ENCODE measurements at regions not wholly inside any gene's neighbourhood (a gene's known extent, or its start where the extent isn't known, plus 50 kb on each side); places are given as distances from the start of the nearest gene placed in this dataset.

DNA sequence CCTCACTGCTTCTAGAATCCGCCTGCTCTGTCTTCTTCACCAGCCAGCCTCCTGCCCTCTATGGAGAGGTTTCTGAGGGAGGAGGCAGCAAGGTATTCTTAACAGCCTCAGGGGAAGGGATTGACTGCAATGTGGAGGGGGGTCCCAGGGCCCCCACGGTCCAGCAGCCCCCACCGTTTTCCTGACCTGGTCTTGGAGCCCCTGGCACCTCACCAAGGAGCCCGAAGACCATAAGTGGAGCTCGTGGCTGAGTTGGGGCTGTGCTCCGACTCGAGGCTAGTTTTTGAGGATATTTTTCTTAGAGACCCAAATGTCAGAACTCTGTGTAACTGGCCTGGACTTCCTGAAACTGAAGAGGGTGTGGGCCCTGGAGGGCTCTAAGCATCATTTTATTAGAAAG lies 590.0 kb downstream of the BRD1 start (continued):
- TF ChIP-seq, protein P1, sequence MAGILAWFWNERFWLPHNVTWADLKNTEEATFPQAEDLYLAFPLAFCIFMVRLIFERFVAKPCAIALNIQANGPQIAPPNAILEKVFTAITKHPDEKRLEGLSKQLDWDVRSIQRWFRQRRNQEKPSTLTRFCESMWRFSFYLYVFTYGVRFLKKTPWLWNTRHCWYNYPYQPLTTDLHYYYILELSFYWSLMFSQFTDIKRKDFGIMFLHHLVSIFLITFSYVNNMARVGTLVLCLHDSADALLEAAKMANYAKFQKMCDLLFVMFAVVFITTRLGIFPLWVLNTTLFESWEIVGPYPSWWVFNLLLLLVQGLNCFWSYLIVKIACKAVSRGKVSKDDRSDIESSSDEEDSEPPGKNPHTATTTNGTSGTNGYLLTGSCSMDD (CRISPR knock-in tag; IDR thresholded peaks at IDR 0.05), result no peak
- TF ChIP-seq SALL2 (CRISPR knock-in tag; IDR thresholded peaks at IDR 0.05), result no peak
- TF ChIP-seq FOXA3 (CRISPR knock-in tag; IDR thresholded peaks at IDR 0.05), result no peak
- TF ChIP-seq ZFP41 (CRISPR knock-in tag; IDR thresholded peaks at IDR 0.05; ENCODE audit: borderline replicate concordance), result no peak

DNA sequence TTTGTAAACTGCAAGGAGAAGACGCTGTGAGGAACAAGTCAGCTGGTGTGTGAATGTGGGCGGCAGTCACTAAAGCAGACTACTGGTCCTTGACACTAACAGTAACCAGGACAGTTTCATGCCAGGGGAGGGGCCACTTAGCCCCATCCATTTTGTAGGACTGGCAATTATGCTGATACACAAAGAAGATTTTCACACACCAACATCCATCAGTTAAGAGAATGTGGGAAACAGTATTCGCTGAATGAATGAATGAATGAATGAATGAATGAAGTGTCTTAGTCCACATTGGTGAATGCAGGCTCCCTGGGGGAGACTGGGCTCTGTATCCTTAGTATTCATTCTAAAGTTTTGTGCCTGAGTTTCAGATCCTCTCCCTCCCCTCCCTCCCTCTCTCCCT lies 590.4 kb downstream of the BRD1 start:
- Histone ChIP-seq H2AFZ (ENCODE audit: low read length) (no peak overlapping the region), H3K4me1 (ENCODE audit: insufficient read depth, low read length) (no peaks in the 10 kb centered on the region), H3K27ac (ENCODE audit: extremely low read length, insufficient read depth, low read length) (no peak overlapping the region), H3K9me3 (ENCODE audit: low read length) (no peaks in the 10 kb centered on the region), H3K27me3 (ENCODE audit: control insufficient read depth in 1 of 2, insufficient read depth in 2 of 2, low read length in 2 of 2) (peaks cover 8 to 52% of the 10 kb centered on the region in 2 experiments; a peak in 4 of 5 replicates), H3K36me3 (replicated peaks in 1 of 2; ENCODE audit: control insufficient read depth in 1 of 2, insufficient read depth in 2 of 2, low read length in 2 of 2) (no peaks in the 10 kb centered on the region), H3K4me2 (ENCODE audit: low read depth, low read length) (no peak overlapping the region), H3K79me2 (ENCODE audit: insufficient read depth, low read length) (no peaks in the 10 kb centered on the region), H3K4me3 (replicated peaks in 1 of 3; ENCODE audit: insufficient read depth in 1 of 3, low read depth in 2 of 3, low read length in 3 of 3) (no peak overlapping the region), H4K20me1 (ENCODE audit: insufficient read depth, low read length) (no peaks in the 10 kb centered on the region), H3K9ac (ENCODE audit: insufficient read depth, low read depth, low read length) (no peak overlapping the region)
- DNase-seq (ENCODE audit: low spot score) (no peak), ATAC-seq (no peak), FAIRE-seq (no peak)
- intact Hi-C loops (cut with micrococcal nuclease; ENCODE audit: unreplicated experiment), result no loop called here
- ChIA-PET CTCF (ENCODE audit: low intra/inter-chr PET ratio, low total read pairs) (no interaction called here), POLR2A (no interaction called here)
- TF ChIP-seq, protein P2, sequence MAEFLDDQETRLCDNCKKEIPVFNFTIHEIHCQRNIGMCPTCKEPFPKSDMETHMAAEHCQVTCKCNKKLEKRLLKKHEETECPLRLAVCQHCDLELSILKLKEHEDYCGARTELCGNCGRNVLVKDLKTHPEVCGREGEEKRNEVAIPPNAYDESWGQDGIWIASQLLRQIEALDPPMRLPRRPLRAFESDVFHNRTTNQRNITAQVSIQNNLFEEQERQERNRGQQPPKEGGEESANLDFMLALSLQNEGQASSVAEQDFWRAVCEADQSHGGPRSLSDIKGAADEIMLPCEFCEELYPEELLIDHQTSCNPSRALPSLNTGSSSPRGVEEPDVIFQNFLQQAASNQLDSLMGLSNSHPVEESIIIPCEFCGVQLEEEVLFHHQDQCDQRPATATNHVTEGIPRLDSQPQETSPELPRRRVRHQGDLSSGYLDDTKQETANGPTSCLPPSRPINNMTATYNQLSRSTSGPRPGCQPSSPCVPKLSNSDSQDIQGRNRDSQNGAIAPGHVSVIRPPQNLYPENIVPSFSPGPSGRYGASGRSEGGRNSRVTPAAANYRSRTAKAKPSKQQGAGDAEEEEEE (CRISPR knock-in tag; IDR thresholded peaks at IDR 0.05; ENCODE audit: borderline replicate concordance), result no peak
- TF ChIP-seq ZMYM3 (CRISPR knock-in tag; IDR thresholded peaks at IDR 0.05) (no peak), ZBTB44 (CRISPR knock-in tag; IDR thresholded peaks at IDR 0.05) (no peak)
- BruUV-seq (replicated peaks), result no TSS peak
- in situ Hi-C loops (cut with HindIII; ENCODE audit: extremely low pct_ligation_motif_present, low pct_unique_long_range_greater_than_20kb), result no loop called here
- 21% methylated on average over 2 of the region's 3 CpGs for WGBS (ENCODE audit: low lambda C conversion rate)

Measured in HepG2 (cell line).